K562 (cell line): ENCODE measurements at regions not wholly inside any gene's neighbourhood (a gene's known extent, or its start where the extent isn't known, plus 50 kb on each side); places are given as distances from the start of the nearest gene placed in this dataset.
"Not testable (repeated sequence)": the region's sequence is repeated elsewhere in the genome, so short reads cannot be mapped to it uniquely, and the experiment has no call there.

ENCODE experiments used
- CEBPG ChIP-seq, 3 experiments: fragments of 200-800 bp in 1 of 3; sonication (Bioruptor generic) in 1 of 3; sonication (generic) in 1 of 3; formaldehyde crosslinking in 1 of 3; IDR thresholded peaks in 2 of 3; conservative IDR thresholded peaks in 1 of 3; 2 replicates each; pipeline versions ENCODE4 v1.6.1 to v1.8.0; 2016 to 2022; ENCODE audit warnings: missing compliant biosample characterization in 2 of 3, missing genetic modification characterization in 2 of 3, mild to moderate bottlenecking in 1 of 3, missing genetic modification reagents in 1 of 3
- CHD1 ChIP-seq: fragments of 200-600 bp; sonication (generic); IDR thresholded peaks from one replicate; pipeline ENCODE4 v1.6.1; 2012; ENCODE audit warnings: mild to moderate bottlenecking, moderate library complexity, low read length, inconsistent platforms
- NR2C1 ChIP-seq, 2 experiments: fragments of 450-650 bp; IDR thresholded peaks; 2 replicates each; pipeline ENCODE4 v1.6.1; 2017; ENCODE audit warnings: mild to moderate bottlenecking in 2 of 2, antibody characterized with exemption in 1 of 2, inconsistent platforms in 1 of 2, missing compliant biosample characterization in 1 of 2, missing genetic modification characterization in 1 of 2
- SAFB2 ChIP-seq: fragments of 200-400 bp; formaldehyde crosslinking; IDR thresholded peaks from 2 replicates; pipeline ENCODE4 v1.6.1; 2018; ENCODE audit warnings: borderline replicate concordance, low read length, low read depth, moderate library complexity; ENCODE audit not compliant: severe bottlenecking
- YY1 ChIP-seq, 3 experiments: IDR thresholded peaks; 2 replicates each; pipeline ENCODE4 v1.6.1; 2011; ENCODE audit warnings: low read length in 2 of 3, mild to moderate bottlenecking in 2 of 3, moderate library complexity in 2 of 3, borderline replicate concordance in 1 of 3, control low read depth in 1 of 3, low read depth in 1 of 3; ENCODE audit not compliant: insufficient read depth in 3 of 3, insufficient replicate concordance in 2 of 3, control insufficient read depth in 1 of 3, insufficient read length in 1 of 3; ENCODE audit errors: extremely low read depth in 1 of 3
- ZNF146 ChIP-seq: IDR thresholded peaks from one replicate; pipeline ENCODE4 v1.6.1; 2018; ENCODE audit warnings: missing compliant biosample characterization; ENCODE audit not compliant: unreplicated experiment
- ZNF76 ChIP-seq: fragments of 250-450 bp; sonication (Bioruptor Pico); IDR thresholded peaks from 2 replicates; pipeline ENCODE4 v1.4.0; 2020; ENCODE audit warnings: mild to moderate bottlenecking, moderate library complexity, borderline replicate concordance

GRCh38 chr2:234248213-234248710 lies 197.8 kb downstream of the SPP2 start:
- not testable (repeated sequence) for TF ChIP-seq ZNF76 (CRISPR knock-in tag); CEBPG (CRISPR knock-in tag; IDR thresholded peaks at IDR 0.05); CEBPG (tag; conservative IDR thresholded peaks at IDR 0.05 in 1 of 2, IDR thresholded peaks at IDR 0.05 in 1 of 2); ZNF146 (CRISPR knock-in tag); NR2C1 (IDR thresholded peaks at IDR 0.05); NR2C1 (tag; IDR thresholded peaks at IDR 0.05); SAFB2; YY1 (IDR thresholded peaks at IDR 0.05; ENCODE audit: borderline replicate concordance in 1 of 3, control insufficient read depth in 1 of 3, extremely low read depth in 1 of 3, insufficient read depth in 3 of 3, insufficient read length in 1 of 3, insufficient replicate concordance in 2 of 3, low read depth in 1 of 3, low read length in 2 of 3); CHD1
